ENCODE measurements at regions not wholly inside any gene's neighbourhood (a gene's known extent, or its start where the extent isn't known, plus 50 kb on each side); places are given as distances from the start of the nearest gene placed in this dataset.
"Not testable (repeated sequence)": the region's sequence is repeated elsewhere in the genome, so short reads cannot be mapped to it uniquely, and the experiment has no call there.

- no peak for DNase-seq
- Histone ChIP-seq H3K27ac (no peak overlapping the region), H3K27me3 (no peaks in the 10 kb centered on the region), H3K36me3 (no peaks in the 10 kb centered on the region), H3K4me3 (no peak overlapping the region), H3K9me3 (replicated peaks) (0 out of 2 replicates have a peak, but pooled peaks cover 3% of the 10 kb centered on the region), H3K4me1 (peaks cover 5% of the 10 kb centered on the region; the same call in 1 of the 2 replicates)
Measured at GRCh38 chr2:182628916-182629315, 87.1 kb upstream of the DNAJC10 start.

- Histone ChIP-seq H3K9me3 (replicated peaks) (0 out of 2 replicates have a peak, but pooled peaks cover 3% of the 10 kb centered on the region), H3K4me1 (peaks cover 5% of the 10 kb centered on the region; the same call in 1 of the 2 replicates), H3K27ac (no peak overlapping the region), H3K4me3 (no peak overlapping the region), H3K36me3 (no peaks in the 10 kb centered on the region), H3K27me3 (no peaks in the 10 kb centered on the region)
- no peak for DNase-seq
Measured at GRCh38 chr2:182630207-182630606, 85.8 kb upstream of the DNAJC10 start.

GRCh38 chr2:182631299-182631698 is 84.8 kb upstream of the DNAJC10 start:
- no peak for DNase-seq
- Histone ChIP-seq H3K27ac (no peak overlapping the region), H3K4me3 (no peak overlapping the region), H3K36me3 (no peaks in the 10 kb centered on the region), H3K27me3 (no peaks in the 10 kb centered on the region), H3K9me3 (replicated peaks) (no peaks in the 10 kb centered on the region), H3K4me1 (peaks cover under 1% of the 10 kb centered on the region; the same call in 1 of the 2 replicates)

GRCh38 chr2:182634386-182634785 is 81.7 kb upstream of the DNAJC10 start:
- H3K4me1 ChIP-seq: no peaks in the 10 kb centered on the region
- H3K27ac ChIP-seq: no peak overlapping the region
- H3K27me3 ChIP-seq: no peaks in the 10 kb centered on the region
- no peak for DNase-seq
- H3K9me3 ChIP-seq (replicated peaks): no peaks in the 10 kb centered on the region
- H3K36me3 ChIP-seq: no peaks in the 10 kb centered on the region
- H3K4me3 ChIP-seq: no peak overlapping the region

- H3K27ac ChIP-seq: no peak overlapping the region
- H3K27me3 ChIP-seq: no peaks in the 10 kb centered on the region
- H3K36me3 ChIP-seq: no peaks in the 10 kb centered on the region
- no peaks in the 10 kb centered on the region for H3K9me3 ChIP-seq (replicated peaks)
- no peak for DNase-seq
- no peak overlapping the region for H3K4me3 ChIP-seq
- no peaks in the 10 kb centered on the region for H3K4me1 ChIP-seq
Measured at GRCh38 chr2:182636699-182637098, 79.4 kb upstream of the DNAJC10 start.

- H3K4me1 ChIP-seq: no peaks in the 10 kb centered on the region
- H3K27ac ChIP-seq: no peak overlapping the region
- H3K9me3 ChIP-seq (replicated peaks): no peaks in the 10 kb centered on the region
- H3K27me3 ChIP-seq: no peaks in the 10 kb centered on the region
- H3K36me3 ChIP-seq: no peaks in the 10 kb centered on the region
- no peak overlapping the region for H3K4me3 ChIP-seq
- DNase-seq: no peak
Measured at GRCh38 chr2:182638667-182639066, 77.4 kb upstream of the DNAJC10 start.

- no peaks in the 10 kb centered on the region for H3K9me3 ChIP-seq (replicated peaks)
- no peaks in the 10 kb centered on the region for H3K27me3 ChIP-seq
- no peak overlapping the region for H3K27ac ChIP-seq
- no peaks in the 10 kb centered on the region for H3K4me1 ChIP-seq
- H3K36me3 ChIP-seq: no peaks in the 10 kb centered on the region
- no peak for DNase-seq
- no peak overlapping the region for H3K4me3 ChIP-seq
Measured at GRCh38 chr2:182639971-182640370, 76.1 kb upstream of the DNAJC10 start.

GRCh38 chr2:182642328-182642727 is 73.7 kb upstream of the DNAJC10 start:
- peak; percentile 60 to 68 for DNase-seq
- H3K9me3 ChIP-seq (replicated peaks): no peaks in the 10 kb centered on the region
- H3K4me3 ChIP-seq: no peak overlapping the region
- H3K4me1 ChIP-seq: no peaks in the 10 kb centered on the region
- no peaks in the 10 kb centered on the region for H3K36me3 ChIP-seq
- no peaks in the 10 kb centered on the region for H3K27me3 ChIP-seq
- no peak overlapping the region for H3K27ac ChIP-seq

GRCh38 chr2:182646763-182647498 is 69.1 kb upstream of the DNAJC10 start:
- Histone ChIP-seq H3K9me3 (replicated peaks) (no peaks in the 10 kb centered on the region), H3K27me3 (no peaks in the 10 kb centered on the region), H3K4me3 (no peak overlapping the region), H3K27ac (no peak overlapping the region), H3K36me3 (no peaks in the 10 kb centered on the region), H3K4me1 (no peaks in the 10 kb centered on the region)
- DNase-seq: no peak

- no peaks in the 10 kb centered on the region for H3K36me3 ChIP-seq
- no peaks in the 10 kb centered on the region for H3K9me3 ChIP-seq (replicated peaks)
- no peak overlapping the region for H3K4me3 ChIP-seq
- no peak for DNase-seq
- H3K27me3 ChIP-seq: no peaks in the 10 kb centered on the region
- H3K27ac ChIP-seq: no peak overlapping the region
- no peaks in the 10 kb centered on the region for H3K4me1 ChIP-seq
Measured at GRCh38 chr2:182647499-182647787, 68.6 kb upstream of the DNAJC10 start.

- no peak overlapping the region for H3K27ac ChIP-seq
- H3K4me1 ChIP-seq: no peaks in the 10 kb centered on the region
- H3K36me3 ChIP-seq: no peaks in the 10 kb centered on the region
- H3K9me3 ChIP-seq (replicated peaks): no peaks in the 10 kb centered on the region
- H3K27me3 ChIP-seq: no peaks in the 10 kb centered on the region
- peak; percentile 51 to 70 for DNase-seq
- no peak overlapping the region for H3K4me3 ChIP-seq
Measured at GRCh38 chr2:182649316-182649715, 66.7 kb upstream of the DNAJC10 start.

GRCh38 chr2:182650704-182651103 is 65.4 kb upstream of the DNAJC10 start:
- peak in 1 of 2 experiments; percentile 60 for DNase-seq
- no peaks in the 10 kb centered on the region for H3K36me3 ChIP-seq
- H3K4me3 ChIP-seq: no peak overlapping the region
- H3K4me1 ChIP-seq: no peaks in the 10 kb centered on the region
- H3K27me3 ChIP-seq: no peaks in the 10 kb centered on the region
- H3K27ac ChIP-seq: no peak overlapping the region
- no peaks in the 10 kb centered on the region for H3K9me3 ChIP-seq (replicated peaks)

GRCh38 chr2:182652326-182652725 is 63.7 kb upstream of the DNAJC10 start:
- H3K4me1 ChIP-seq: no peaks in the 10 kb centered on the region
- H3K27ac ChIP-seq: no peak overlapping the region
- no peaks in the 10 kb centered on the region for H3K36me3 ChIP-seq
- H3K27me3 ChIP-seq: no peaks in the 10 kb centered on the region
- no peak for DNase-seq
- no peak overlapping the region for H3K4me3 ChIP-seq
- no peaks in the 10 kb centered on the region for H3K9me3 ChIP-seq (replicated peaks)

- H3K4me1 ChIP-seq: no peaks in the 10 kb centered on the region
- no peak overlapping the region for H3K27ac ChIP-seq
- DNase-seq: no peak
- H3K9me3 ChIP-seq (replicated peaks): no peaks in the 10 kb centered on the region
- H3K4me3 ChIP-seq: no peak overlapping the region
- no peaks in the 10 kb centered on the region for H3K27me3 ChIP-seq
- no peaks in the 10 kb centered on the region for H3K36me3 ChIP-seq
Measured at GRCh38 chr2:182655750-182656149, 60.3 kb upstream of the DNAJC10 start.

GRCh38 chr2:182664212-182664611 is 51.8 kb upstream of the DNAJC10 start:
- Histone ChIP-seq H3K4me1 (peaks cover 23% of the 10 kb centered on the region), H3K27me3 (no peaks in the 10 kb centered on the region), H3K36me3 (no peaks in the 10 kb centered on the region), H3K9me3 (replicated peaks) (no peaks in the 10 kb centered on the region; the same call in 1 of the 2 replicates), H3K4me3 (no peak overlapping the region), H3K27ac (no peak overlapping the region)
- DNase-seq: no peak

GRCh38 chr2:182665500-182665899 is 50.6 kb upstream of the DNAJC10 start:
- H3K27me3 ChIP-seq; H3K9me3 ChIP-seq (replicated peaks); H3K36me3 ChIP-seq; H3K4me3 ChIP-seq; DNase-seq; H3K27ac ChIP-seq: not testable (repeated sequence)
- peaks cover 30% of the 10 kb centered on the region for H3K4me1 ChIP-seq

Measured in SJCRH30 (cell line).